ENCODE measurements at regions not wholly inside any gene's neighbourhood (a gene's known extent, or its start where the extent isn't known, plus 50 kb on each side); places are given as distances from the start of the nearest gene placed in this dataset.

- TF ChIP-seq CTCF (IDR thresholded peaks at IDR 0.05; ENCODE audit: insufficient read depth in 1 of 2, low read depth in 1 of 2, low read length in 1 of 2, severe bottlenecking in 1 of 2, unreplicated experiment in 1 of 2): no peak
- no peak overlapping the region for H3K4me3 Mint-ChIP-seq (ENCODE audit: unreplicated experiment)
- H3K36me3 ChIP-seq (ENCODE audit: control insufficient read depth, insufficient read depth, low read length): no peaks in the 10 kb centered on the region
- peaks cover 3% of the 10 kb centered on the region for H3K27me3 Mint-ChIP-seq (ENCODE audit: insufficient read depth, unreplicated experiment)
- no peaks in the 10 kb centered on the region for H3K27me3 ChIP-seq (replicated peaks; ENCODE audit: control insufficient read depth, insufficient read depth, low read length)
- ChIA-PET POLR2A (no interaction called here), CTCF (no interaction called here)
- no peak for DNase-seq
- H3K27ac Mint-ChIP-seq (ENCODE audit: unreplicated experiment): no peak overlapping the region
- H3K4me1 ChIP-seq: no peaks in the 10 kb centered on the region
- H3K9me3 Mint-ChIP-seq (ENCODE audit: unreplicated experiment): no peaks in the 10 kb centered on the region
- H3K4me1 Mint-ChIP-seq (ENCODE audit: low read depth, unreplicated experiment): no peaks in the 10 kb centered on the region
- intact Hi-C loops (cut with micrococcal nuclease; ENCODE audit: unreplicated experiment): no loop called here
- no peaks in the 10 kb centered on the region for H3K9me3 ChIP-seq
- no peaks in the 10 kb centered on the region for H3K36me3 Mint-ChIP-seq (ENCODE audit: insufficient read depth, unreplicated experiment)
- no TSS peak for BruUV-seq (replicated peaks)
- no peak overlapping the region for H3K4me3 ChIP-seq (ENCODE audit: low read depth, low read length)
These were observed 117.3 kb downstream of the POSTN start for GRCh38 chr13:37481011-37481884.

- TF ChIP-seq CTCF (IDR thresholded peaks at IDR 0.05; ENCODE audit: insufficient read depth in 1 of 2, low read depth in 1 of 2, low read length in 1 of 2, severe bottlenecking in 1 of 2, unreplicated experiment in 1 of 2): no peak
- no TSS peak for BruUV-seq (replicated peaks)
- Mint-ChIP-seq H3K9me3 (ENCODE audit: unreplicated experiment) (no peaks in the 10 kb centered on the region), H3K4me3 (ENCODE audit: unreplicated experiment) (no peak overlapping the region), H3K27ac (ENCODE audit: unreplicated experiment) (no peak overlapping the region), H3K27me3 (ENCODE audit: insufficient read depth, unreplicated experiment) (peaks cover 3% of the 10 kb centered on the region), H3K36me3 (ENCODE audit: insufficient read depth, unreplicated experiment) (no peaks in the 10 kb centered on the region), H3K4me1 (ENCODE audit: low read depth, unreplicated experiment) (peaks cover 9% of the 10 kb centered on the region)
- CTCF ChIA-PET: no interaction called here
- Histone ChIP-seq H3K36me3 (ENCODE audit: control insufficient read depth, insufficient read depth, low read length) (no peaks in the 10 kb centered on the region), H3K4me3 (ENCODE audit: low read depth, low read length) (no peak overlapping the region), H3K9me3 (no peaks in the 10 kb centered on the region), H3K27me3 (replicated peaks; ENCODE audit: control insufficient read depth, insufficient read depth, low read length) (no peaks in the 10 kb centered on the region), H3K4me1 (no peaks in the 10 kb centered on the region; the same call in 1 of the 2 replicates)
- DNase-seq: no peak
- POLR2A ChIA-PET: no interaction called here
- intact Hi-C loops (cut with micrococcal nuclease; ENCODE audit: unreplicated experiment): no loop called here
These were observed 118.7 kb downstream of the POSTN start for GRCh38 chr13:37479916-37480315.

- H3K4me3 Mint-ChIP-seq (ENCODE audit: unreplicated experiment): no peak overlapping the region
- CTCF ChIA-PET: no interaction called here
- DNase-seq: no peak
- H3K9me3 Mint-ChIP-seq (ENCODE audit: unreplicated experiment): no peaks in the 10 kb centered on the region
- BruUV-seq (replicated peaks): no TSS peak
- H3K4me1 Mint-ChIP-seq (ENCODE audit: low read depth, unreplicated experiment): peaks cover 14% of the 10 kb centered on the region
- POLR2A ChIA-PET: no interaction called here
- Histone ChIP-seq H3K4me1 (no peaks in the 10 kb centered on the region; the same call in 1 of the 2 replicates), H3K36me3 (ENCODE audit: control insufficient read depth, insufficient read depth, low read length) (no peaks in the 10 kb centered on the region), H3K9me3 (no peaks in the 10 kb centered on the region), H3K4me3 (ENCODE audit: low read depth, low read length) (no peak overlapping the region), H3K27me3 (replicated peaks; ENCODE audit: control insufficient read depth, insufficient read depth, low read length) (no peaks in the 10 kb centered on the region)
- TF ChIP-seq CTCF (IDR thresholded peaks at IDR 0.05; ENCODE audit: insufficient read depth in 1 of 2, low read depth in 1 of 2, low read length in 1 of 2, severe bottlenecking in 1 of 2, unreplicated experiment in 1 of 2): no peak
- H3K27me3 Mint-ChIP-seq (ENCODE audit: insufficient read depth, unreplicated experiment): peaks cover 3% of the 10 kb centered on the region
- intact Hi-C loops (cut with micrococcal nuclease; ENCODE audit: unreplicated experiment): no loop called here
- H3K27ac Mint-ChIP-seq (ENCODE audit: unreplicated experiment): no peak overlapping the region
- H3K36me3 Mint-ChIP-seq (ENCODE audit: insufficient read depth, unreplicated experiment): no peaks in the 10 kb centered on the region
These were observed 121.7 kb downstream of the POSTN start for GRCh38 chr13:37476874-37477273.

Measured in Caco-2 (cell line).